ENCODE measurements at regions not wholly inside any gene's neighbourhood (a gene's known extent, or its start where the extent isn't known, plus 50 kb on each side); places are given as distances from the start of the nearest gene placed in this dataset.
"Not testable (repeated sequence)": the region's sequence is repeated elsewhere in the genome, so short reads cannot be mapped to it uniquely, and the experiment has no call there.

DNA sequence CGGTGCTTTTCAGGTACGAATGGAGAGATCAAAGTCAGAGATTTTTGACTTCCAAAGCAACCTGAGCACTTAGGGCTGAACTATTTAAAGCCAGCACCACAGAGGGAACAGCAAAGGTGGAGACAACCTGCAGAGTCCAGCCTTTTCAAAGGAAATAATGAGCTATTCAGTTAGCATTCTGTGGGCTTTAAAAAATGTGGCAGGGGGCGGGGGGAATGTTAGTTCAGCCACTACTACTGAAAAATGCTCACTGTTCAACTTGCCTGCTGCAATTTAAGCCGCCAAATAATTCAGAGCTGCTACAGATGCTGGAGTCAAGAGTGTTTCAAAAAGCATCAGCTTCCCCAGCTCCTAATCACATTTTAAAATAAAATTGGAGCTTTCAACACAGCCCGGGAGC, 473.3 kb upstream of the PLXNA2 start:
- ATAC-seq (no peak), DNase-seq (no peak)
- Mint-ChIP-seq H3K4me1 (ENCODE audit: low read depth) (no peaks in the 10 kb centered on the region), H3K4me3 (no peak overlapping the region), H3K27me3 (ENCODE audit: low read depth) (no peaks in the 10 kb centered on the region), H3K9me3 (ENCODE audit: insufficient read depth) (peaks cover 9% of the 10 kb centered on the region), H3K36me3 (ENCODE audit: low read depth) (no peaks in the 10 kb centered on the region), H3K27ac (no peak overlapping the region)
- POLR2A ChIA-PET: no interaction called here
- CTCF ChIA-PET: no interaction called here

DNA sequence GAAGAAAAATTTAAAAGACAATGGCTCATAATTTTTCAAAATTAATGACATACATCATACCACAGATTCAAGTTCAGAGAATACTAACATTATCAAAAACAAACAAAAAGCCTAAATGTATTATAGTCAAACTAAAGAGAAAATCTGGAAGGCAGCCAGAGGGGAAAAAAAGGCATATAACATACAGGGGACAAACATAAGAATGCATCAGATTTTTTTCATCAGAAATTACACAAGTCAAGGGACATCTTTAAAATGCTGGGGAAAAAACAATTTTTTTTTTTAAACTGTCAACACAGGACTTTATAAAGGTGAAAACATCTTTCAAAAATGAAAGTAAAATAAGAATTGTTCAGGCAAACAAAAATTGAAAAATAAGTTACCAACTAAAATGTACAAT, 478.4 kb upstream of the PLXNA2 start:
- no peaks in the 10 kb centered on the region for H3K36me3 Mint-ChIP-seq (ENCODE audit: low read depth)
- H3K27me3 Mint-ChIP-seq (ENCODE audit: low read depth): no peaks in the 10 kb centered on the region
- POLR2A ChIA-PET: no interaction called here
- H3K4me3 Mint-ChIP-seq: no peak overlapping the region
- DNase-seq (no peak), ATAC-seq (no peak)
- H3K9me3 Mint-ChIP-seq (ENCODE audit: insufficient read depth): peaks cover 10% of the 10 kb centered on the region
- H3K27ac Mint-ChIP-seq: no peak overlapping the region
- CTCF ChIA-PET: no interaction called here
- H3K4me1 Mint-ChIP-seq (ENCODE audit: low read depth): no peaks in the 10 kb centered on the region

DNA sequence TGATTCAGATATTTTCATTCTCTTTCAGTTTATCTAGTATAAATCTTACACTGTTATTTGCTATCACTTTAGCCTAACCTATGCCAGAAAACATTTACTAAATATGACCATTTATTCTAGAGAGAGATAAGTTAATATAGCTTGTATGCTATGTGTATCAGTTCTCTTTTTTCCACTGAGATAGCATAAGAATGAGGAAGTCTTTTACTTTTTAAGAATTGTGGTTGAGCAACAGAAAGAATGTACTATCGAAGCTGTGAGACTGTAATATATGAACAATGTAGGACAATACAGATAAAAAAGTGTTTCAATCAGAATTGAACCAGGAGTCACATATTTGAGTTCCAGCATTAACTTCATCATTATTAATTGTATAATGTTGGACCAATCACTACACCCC, 479.9 kb upstream of the PLXNA2 start:
- Mint-ChIP-seq H3K27me3 (ENCODE audit: low read depth) (no peaks in the 10 kb centered on the region), H3K4me3 (no peak overlapping the region)

DNA sequence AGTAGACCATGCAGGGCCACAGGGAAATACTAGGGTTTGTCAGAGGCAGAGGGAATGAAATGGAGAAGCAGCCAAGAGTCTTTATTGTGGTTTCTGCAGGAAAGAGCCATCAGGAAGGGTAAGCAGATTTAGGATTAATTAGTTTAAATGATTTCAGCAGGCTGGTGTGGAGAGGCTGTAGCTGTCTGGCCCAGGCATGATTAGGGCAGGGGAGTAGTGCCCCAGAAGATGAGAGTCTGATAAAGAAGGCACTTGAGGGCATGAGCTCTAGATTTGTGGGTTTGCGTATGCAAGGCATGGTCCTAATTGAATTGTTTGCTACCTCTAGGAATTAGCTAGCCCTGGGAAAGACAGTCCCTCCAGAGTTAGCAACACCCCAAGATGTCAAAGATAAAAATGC, 484.6 kb upstream of the PLXNA2 start:
- ChIA-PET POLR2A (no interaction called here), CTCF (no interaction called here)
- H3K4me3 Mint-ChIP-seq: no peak overlapping the region
- H3K4me1 Mint-ChIP-seq (ENCODE audit: low read depth): peaks cover 6% of the 10 kb centered on the region
- no peaks in the 10 kb centered on the region for H3K9me3 Mint-ChIP-seq (ENCODE audit: insufficient read depth)
- ATAC-seq (no peak), DNase-seq (no peak)
- H3K27ac Mint-ChIP-seq: no peak overlapping the region
- no peaks in the 10 kb centered on the region for H3K36me3 Mint-ChIP-seq (ENCODE audit: low read depth)
- H3K27me3 Mint-ChIP-seq (ENCODE audit: low read depth): peaks cover 3% of the 10 kb centered on the region

More for the DNA sequence above, 479.9 kb upstream of the PLXNA2 start:
- Mint-ChIP-seq H3K36me3 (ENCODE audit: low read depth) (no peaks in the 10 kb centered on the region), H3K9me3 (ENCODE audit: insufficient read depth) (peaks cover 10% of the 10 kb centered on the region), H3K4me1 (ENCODE audit: low read depth) (no peaks in the 10 kb centered on the region), H3K27ac (no peak overlapping the region)
- CTCF ChIA-PET: no interaction called here
- ATAC-seq: no peak
- POLR2A ChIA-PET: no interaction called here
- no peak for DNase-seq

DNA sequence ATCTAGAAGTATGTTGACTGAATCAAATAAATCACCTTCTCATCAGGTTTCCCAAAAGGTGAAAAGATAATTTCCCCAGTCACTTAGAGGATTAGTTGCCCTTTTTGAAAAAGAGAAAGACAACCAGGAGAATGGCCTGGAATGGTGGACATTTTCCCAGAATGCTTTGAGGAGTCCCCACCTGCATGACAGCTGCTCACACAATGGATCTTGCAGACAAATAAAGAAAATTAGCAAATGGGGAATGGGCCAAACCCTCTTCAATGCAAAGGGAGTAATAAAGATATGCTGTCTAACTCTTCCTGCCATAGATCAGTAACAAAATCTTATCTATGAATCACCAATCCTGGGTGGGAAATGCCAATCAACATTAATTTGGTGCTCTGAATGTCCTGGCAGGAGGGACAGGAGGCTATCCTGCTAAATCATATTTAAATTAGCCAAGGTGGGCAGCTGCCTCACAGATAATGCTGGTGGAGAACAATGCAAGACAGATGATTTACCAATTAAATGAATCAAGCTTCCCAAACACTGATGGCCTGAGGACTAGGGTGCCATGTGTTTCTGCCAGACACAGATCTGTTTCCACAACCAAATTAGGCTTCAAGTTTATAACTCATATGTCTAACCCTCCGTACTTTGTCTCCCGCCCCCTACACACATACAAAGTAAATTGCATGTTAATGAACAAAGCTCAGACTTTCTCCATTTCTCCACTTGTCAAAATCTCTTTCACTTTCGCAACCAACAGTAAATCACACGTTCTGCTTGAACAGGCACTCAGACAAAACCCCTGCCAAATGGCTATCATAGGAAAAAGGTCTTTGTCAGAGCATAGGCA, 488.0 kb upstream of the PLXNA2 start:
- Mint-ChIP-seq H3K36me3 (ENCODE audit: low read depth) (no peaks in the 10 kb centered on the region), H3K4me1 (ENCODE audit: low read depth) (peaks cover 6% of the 10 kb centered on the region), H3K9me3 (ENCODE audit: insufficient read depth) (no peaks in the 10 kb centered on the region), H3K27ac (no peak overlapping the region), H3K4me3 (peak overlapping the region; percentile 17), H3K27me3 (ENCODE audit: low read depth) (peaks cover 3% of the 10 kb centered on the region)
- ATAC-seq (no peak), DNase-seq (no peak)
- ChIA-PET POLR2A (no interaction called here), CTCF (interaction anchor here (1.0 kb wide), 1 partner anchor 80 kb away, joined by 5 read pairs; no protein-coding TSS in a partner anchor)

DNA sequence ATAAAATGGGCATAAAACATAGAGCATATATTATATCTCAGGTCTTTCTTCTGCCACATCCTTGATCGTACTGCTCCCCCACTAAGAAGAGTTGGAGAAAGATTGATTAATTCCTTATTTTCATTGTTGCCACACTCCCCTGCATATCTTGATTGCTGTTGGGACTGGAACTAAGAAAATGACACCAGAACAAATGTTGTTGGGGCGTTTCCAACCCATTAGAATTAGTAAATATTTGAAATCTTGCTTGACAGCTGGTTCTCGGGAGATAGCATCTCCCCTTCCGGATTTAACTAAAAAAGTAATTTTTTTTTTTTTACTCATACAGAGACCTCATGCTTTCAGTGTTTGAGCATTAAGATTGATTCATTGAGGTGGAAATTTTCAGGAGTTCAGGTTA, 493.0 kb upstream of the PLXNA2 start:
- no peak for DNase-seq
- ATAC-seq: no peak
- peaks cover 3% of the 10 kb centered on the region for H3K27me3 Mint-ChIP-seq (ENCODE audit: low read depth)
- no peaks in the 10 kb centered on the region for H3K36me3 Mint-ChIP-seq (ENCODE audit: low read depth)
- CTCF ChIA-PET: no interaction called here
- H3K4me3 Mint-ChIP-seq: no peak overlapping the region
- H3K27ac Mint-ChIP-seq: no peak overlapping the region
- POLR2A ChIA-PET: no interaction called here
- peaks cover 5% of the 10 kb centered on the region for H3K4me1 Mint-ChIP-seq (ENCODE audit: low read depth)
- no peaks in the 10 kb centered on the region for H3K9me3 Mint-ChIP-seq (ENCODE audit: insufficient read depth)

DNA sequence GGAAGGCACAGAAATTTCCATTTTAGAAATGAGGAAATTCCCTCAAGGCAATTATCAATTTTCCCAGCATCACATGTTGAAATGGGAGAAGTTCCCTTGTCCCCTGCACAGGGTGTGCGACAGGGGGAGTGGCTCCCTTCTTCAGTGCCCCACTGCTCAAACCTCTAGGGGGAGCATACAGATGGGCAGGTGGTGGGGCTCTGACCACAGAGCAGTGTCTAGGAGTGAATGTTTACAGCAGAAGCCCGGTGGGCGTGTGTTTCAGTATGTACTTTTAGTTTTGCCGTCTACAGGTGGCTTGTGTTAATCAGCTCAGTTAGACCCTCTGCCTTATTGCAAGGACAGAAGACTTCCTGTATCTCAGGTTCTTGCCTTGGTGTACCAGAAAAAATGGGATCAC, 493.7 kb upstream of the PLXNA2 start:
- Mint-ChIP-seq H3K9me3 (ENCODE audit: insufficient read depth) (no peaks in the 10 kb centered on the region), H3K36me3 (ENCODE audit: low read depth) (no peaks in the 10 kb centered on the region), H3K27ac (no peak overlapping the region), H3K4me3 (no peak overlapping the region), H3K27me3 (ENCODE audit: low read depth) (no peaks in the 10 kb centered on the region), H3K4me1 (ENCODE audit: low read depth) (no peaks in the 10 kb centered on the region)
- POLR2A ChIA-PET: no interaction called here
- DNase-seq (no peak), ATAC-seq (no peak)
- CTCF ChIA-PET: no interaction called here

DNA sequence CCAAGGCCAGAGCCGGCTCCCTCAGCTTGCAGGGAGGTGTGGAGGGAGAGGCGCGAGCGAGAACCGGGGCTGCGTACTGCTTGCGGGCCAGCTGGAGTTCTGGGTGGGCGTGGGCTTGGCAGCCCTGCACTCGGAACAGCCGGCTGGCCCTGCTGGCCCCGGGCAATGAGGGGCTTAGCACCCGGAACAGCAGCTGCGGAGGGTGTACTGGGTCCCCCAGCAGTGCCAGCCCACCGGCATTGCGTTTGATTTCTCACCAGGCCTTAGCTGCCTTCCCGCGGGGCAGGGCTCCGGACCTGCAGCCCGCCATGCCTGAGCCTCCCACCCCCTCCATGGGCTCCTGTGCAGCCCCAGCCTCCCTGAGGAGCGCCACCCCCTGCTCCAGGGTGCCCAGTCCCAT, 495.5 kb upstream of the PLXNA2 start:
- DNase-seq; H3K4me3 Mint-ChIP-seq; H3K36me3 Mint-ChIP-seq (ENCODE audit: low read depth); ATAC-seq; H3K4me1 Mint-ChIP-seq (ENCODE audit: low read depth); H3K27me3 Mint-ChIP-seq (ENCODE audit: low read depth); CTCF ChIA-PET; H3K9me3 Mint-ChIP-seq (ENCODE audit: insufficient read depth); POLR2A ChIA-PET; H3K27ac Mint-ChIP-seq: not testable (repeated sequence)

DNA sequence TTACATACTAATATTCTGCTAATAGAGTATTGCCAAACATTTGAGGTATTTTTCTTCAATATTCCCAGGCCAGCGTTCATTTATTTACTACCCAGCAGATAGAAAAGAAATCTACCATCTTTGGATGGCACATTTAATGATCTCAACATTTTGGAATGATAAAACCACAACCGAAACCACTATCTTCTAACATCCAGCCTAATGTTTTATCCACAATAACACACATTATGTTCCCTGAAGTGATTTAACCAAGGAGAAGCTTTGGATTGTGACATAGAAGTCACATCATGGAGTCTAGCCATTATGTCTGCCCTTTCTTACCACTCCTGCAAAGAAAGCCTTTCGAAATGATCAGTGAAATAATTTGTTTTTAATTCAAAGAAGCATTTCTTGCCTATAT, 497.1 kb upstream of the PLXNA2 start:
- ChIA-PET CTCF (no interaction called here), POLR2A (no interaction called here)
- Mint-ChIP-seq H3K36me3 (ENCODE audit: low read depth) (no peaks in the 10 kb centered on the region), H3K4me1 (ENCODE audit: low read depth) (no peaks in the 10 kb centered on the region), H3K9me3 (ENCODE audit: insufficient read depth) (no peaks in the 10 kb centered on the region), H3K27me3 (ENCODE audit: low read depth) (no peaks in the 10 kb centered on the region), H3K4me3 (no peak overlapping the region), H3K27ac (no peak overlapping the region)
- ATAC-seq (no peak), DNase-seq (no peak)

DNA sequence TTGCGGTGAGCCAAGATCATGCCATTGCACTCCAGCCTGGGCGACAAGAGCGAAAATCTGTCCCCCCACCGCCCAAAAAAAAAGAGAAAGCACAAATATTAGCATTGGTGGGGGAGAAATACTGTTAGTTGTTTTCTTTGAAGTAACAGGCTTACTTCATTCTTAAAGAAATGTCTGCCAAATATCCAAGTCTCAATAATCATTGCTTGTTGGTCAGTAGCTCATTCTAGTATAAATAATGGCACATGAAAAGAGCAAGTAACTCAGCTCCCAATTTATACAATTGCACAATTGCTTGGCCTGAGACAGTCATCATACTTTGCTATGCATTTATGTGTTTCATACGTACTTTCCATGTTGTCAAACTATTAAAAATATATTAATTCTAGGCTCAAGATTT, 499.2 kb upstream of the PLXNA2 start:
- no peak overlapping the region for H3K4me3 Mint-ChIP-seq
- ChIA-PET POLR2A (no interaction called here), CTCF (no interaction called here)
- no peaks in the 10 kb centered on the region for H3K36me3 Mint-ChIP-seq (ENCODE audit: low read depth)
- DNase-seq (no peak), ATAC-seq (no peak)
- no peaks in the 10 kb centered on the region for H3K27me3 Mint-ChIP-seq (ENCODE audit: low read depth)
- no peak overlapping the region for H3K27ac Mint-ChIP-seq
- no peaks in the 10 kb centered on the region for H3K9me3 Mint-ChIP-seq (ENCODE audit: insufficient read depth)
- H3K4me1 Mint-ChIP-seq (ENCODE audit: low read depth): no peaks in the 10 kb centered on the region

DNA sequence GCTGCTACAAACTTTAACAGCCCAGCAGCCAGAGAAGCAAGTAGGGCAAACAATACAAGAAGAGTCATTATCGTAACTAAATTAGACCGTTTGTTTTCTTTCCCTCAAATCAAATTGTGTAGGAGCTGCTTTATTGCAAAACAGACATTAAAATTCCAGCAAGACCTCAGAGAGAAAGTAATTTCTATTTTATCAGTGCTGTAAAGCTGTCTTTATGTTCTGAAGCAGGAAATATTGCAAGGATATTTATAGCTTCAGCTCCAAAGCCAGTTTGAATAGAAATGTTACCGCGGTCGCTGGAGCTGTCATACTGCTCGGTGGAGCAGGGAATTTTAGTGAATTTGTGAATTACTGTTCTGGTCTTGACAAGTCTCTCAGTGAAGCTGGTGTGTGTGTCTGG, 503.8 kb upstream of the PLXNA2 start:
- Mint-ChIP-seq H3K4me3 (no peak overlapping the region), H3K27me3 (ENCODE audit: low read depth) (no peaks in the 10 kb centered on the region), H3K27ac (no peak overlapping the region), H3K4me1 (ENCODE audit: low read depth) (no peaks in the 10 kb centered on the region), H3K9me3 (ENCODE audit: insufficient read depth) (no peaks in the 10 kb centered on the region), H3K36me3 (ENCODE audit: low read depth) (no peaks in the 10 kb centered on the region)
- ChIA-PET CTCF (no interaction called here), POLR2A (no interaction called here)
- no peak for DNase-seq
- no peak for ATAC-seq

DNA sequence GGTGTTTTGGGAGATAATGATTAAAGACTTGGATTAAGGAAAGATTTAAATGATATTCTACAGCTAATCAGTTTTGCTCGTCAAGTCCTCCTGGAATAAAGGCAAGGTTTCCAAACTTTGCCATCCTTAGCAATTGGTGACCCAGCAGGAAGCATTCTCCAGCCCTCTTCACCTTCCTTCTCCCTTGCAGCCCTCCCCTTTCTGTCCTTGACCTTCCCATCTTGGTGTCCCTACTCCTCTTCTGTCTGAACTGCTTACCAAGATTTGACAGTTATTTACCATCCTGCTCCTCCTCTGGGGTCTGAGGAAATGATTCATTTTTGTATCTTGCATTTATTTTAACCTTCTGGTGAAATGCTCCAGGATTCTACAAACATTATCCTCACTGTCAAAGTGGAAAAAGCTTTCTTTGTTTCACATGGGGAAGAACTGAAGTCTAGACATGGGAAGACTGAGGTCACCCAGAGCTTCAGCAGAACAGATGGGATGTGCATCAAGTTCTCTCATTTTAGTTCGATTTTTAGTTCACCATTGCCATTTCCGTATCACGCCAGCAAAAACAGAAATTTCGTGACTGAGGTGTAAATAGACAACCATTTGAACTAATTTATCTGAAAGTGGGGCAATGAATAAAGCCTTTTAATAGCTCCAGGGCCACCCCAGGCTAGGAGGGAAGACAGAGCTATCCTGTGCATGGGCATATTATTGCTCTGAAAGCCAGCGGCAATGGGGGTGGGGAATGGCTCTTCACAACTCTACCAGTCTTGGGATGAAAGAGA, 504.4 kb upstream of the PLXNA2 start:
- POLR2A ChIA-PET: interaction anchor here (0.5 kb wide), 1 partner anchor 906 kb away, joined by 3 read pairs; no protein-coding TSS in a partner anchor
- CTCF ChIA-PET: no interaction called here
- Mint-ChIP-seq H3K4me1 (ENCODE audit: low read depth) (no peaks in the 10 kb centered on the region), H3K9me3 (ENCODE audit: insufficient read depth) (no peaks in the 10 kb centered on the region), H3K4me3 (no peak overlapping the region), H3K27ac (no peak overlapping the region), H3K36me3 (ENCODE audit: low read depth) (no peaks in the 10 kb centered on the region), H3K27me3 (ENCODE audit: low read depth) (no peaks in the 10 kb centered on the region)
- DNase-seq (no peak), ATAC-seq (no peak)
